Hepatocyte (in vitro differentiated cells): ENCODE measurements at regions not wholly inside any gene's neighbourhood (a gene's known extent, or its start where the extent isn't known, plus 50 kb on each side); places are given as distances from the start of the nearest gene placed in this dataset.

Source experiments
- DNase-seq: peaks from one replicate; pipeline ENCODE4 v3.0.0-alpha.2; 2016; ENCODE audit warnings: low spot score
- H2AFZ ChIP-seq: fragments of 200-600 bp; sonication (generic); 2 replicates; pipeline ENCODE4 v1.6.0; 2016; ENCODE audit warnings: antibody characterized with exemption, mild to moderate bottlenecking
- H3K27ac ChIP-seq: fragments of 200-600 bp; sonication (generic); 2 replicates; pipeline ENCODE4 v1.5.1; 2016; ENCODE audit warnings: mild to moderate bottlenecking
- H3K27me3 ChIP-seq: fragments of 200-600 bp; sonication (generic); 2 replicates; pipeline ENCODE4 v1.6.1; 2016
- H3K36me3 ChIP-seq: fragments of 200-600 bp; sonication (generic); replicated peaks from 2 replicates; pipeline ENCODE4 v1.5.1; 2016; ENCODE audit warnings: low read depth; ENCODE audit not compliant: insufficient read depth
- H3K4me1 ChIP-seq: fragments of 200-600 bp; sonication (generic); 2 replicates; pipeline ENCODE4 v1.5.1; 2016; ENCODE audit warnings: mild to moderate bottlenecking, moderate library complexity; ENCODE audit not compliant: insufficient read depth
- H3K4me2 ChIP-seq: fragments of 200-600 bp; sonication (generic); 2 replicates; pipeline ENCODE4 v1.6.0; 2016
- H3K4me3 ChIP-seq: fragments of 200-600 bp; sonication (generic); 2 replicates; pipeline ENCODE4 v1.5.1; 2016; ENCODE audit warnings: mild to moderate bottlenecking
- H3K79me2 ChIP-seq: fragments of 200-600 bp; sonication (generic); 2 replicates; pipeline ENCODE4 v1.6.0; 2017; ENCODE audit warnings: mild to moderate bottlenecking
- H3K9me2 ChIP-seq: fragments of 200-600 bp; sonication (generic); replicated peaks from 2 replicates; pipeline ENCODE4 v1.6.0; 2017; ENCODE audit warnings: mild to moderate bottlenecking; ENCODE audit not compliant: insufficient read depth
- H3K9me3 ChIP-seq: fragments of 200-600 bp; sonication (generic); 2 replicates; pipeline ENCODE4 v1.5.1; 2016; ENCODE audit warnings: low read depth, mild to moderate bottlenecking
- H4K20me1 ChIP-seq: fragments of 200-600 bp; sonication (generic); 2 replicates; pipeline ENCODE4 v1.6.0; 2016; ENCODE audit warnings: mild to moderate bottlenecking; ENCODE audit not compliant: insufficient read depth, poor library complexity, severe bottlenecking
- EZH2 ChIP-seq: fragments of 200-600 bp; sonication (generic); IDR thresholded peaks from 2 replicates; pipeline ENCODE4 v1.6.1; 2016; ENCODE audit warnings: antibody characterized with exemption, mild to moderate bottlenecking, borderline replicate concordance
- EZH2phosphoT487 ChIP-seq: fragments of 200-600 bp; sonication (generic); IDR thresholded peaks from one replicate; pipeline ENCODE4 v1.6.1; 2018; ENCODE audit warnings: antibody characterized with exemption, mild to moderate bottlenecking, low read depth, moderate library complexity; ENCODE audit not compliant: unreplicated experiment, severe bottlenecking
- WGBS: methylation state at CpG from one replicate; pipeline ENCODE4 v1.1.6; 2016; ENCODE audit warnings: low lambda C conversion rate; ENCODE audit errors: missing lambda C conversion rate; 5-methylcytosine and 5-hydroxymethylcytosine counted together
- TF ChIP-seq, protein P1 (sequence below): fragments of 200-600 bp; sonication (generic); IDR thresholded peaks from 2 replicates; pipeline ENCODE4 v1.5.1; 2016; ENCODE audit warnings: antibody characterized with exemption, mild to moderate bottlenecking; ENCODE audit not compliant: poor library complexity

DNA sequence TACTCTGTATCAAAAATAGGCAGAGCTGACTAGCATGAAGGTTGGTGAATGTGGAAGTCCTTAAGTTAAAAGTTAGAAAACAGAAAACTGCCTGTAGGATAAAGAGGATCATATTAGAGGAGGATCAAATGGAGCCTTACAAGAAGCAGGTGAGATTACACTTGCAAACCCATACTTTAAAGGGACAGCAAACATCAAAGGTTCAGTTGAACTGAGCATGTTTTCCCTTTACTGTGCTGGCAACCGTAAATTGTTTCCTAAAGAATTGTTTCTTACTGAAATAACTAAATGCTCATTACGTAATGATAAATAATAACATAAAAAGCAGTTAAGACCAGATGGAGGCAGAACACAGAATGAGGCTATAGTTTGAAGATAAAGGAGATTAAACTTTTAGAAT is 465.3 kb upstream of the FTMT start:
- H3K4me1 ChIP-seq: no peaks in the 10 kb centered on the region
- no peak overlapping the region for H3K4me3 ChIP-seq
- H3K9me3 ChIP-seq: no peaks in the 10 kb centered on the region
- H3K79me2 ChIP-seq: no peaks in the 10 kb centered on the region
- H2AFZ ChIP-seq: no peak overlapping the region
- no peaks in the 10 kb centered on the region for H3K27me3 ChIP-seq
- no peak for TF ChIP-seq EZH2
- TF ChIP-seq, protein P1, sequence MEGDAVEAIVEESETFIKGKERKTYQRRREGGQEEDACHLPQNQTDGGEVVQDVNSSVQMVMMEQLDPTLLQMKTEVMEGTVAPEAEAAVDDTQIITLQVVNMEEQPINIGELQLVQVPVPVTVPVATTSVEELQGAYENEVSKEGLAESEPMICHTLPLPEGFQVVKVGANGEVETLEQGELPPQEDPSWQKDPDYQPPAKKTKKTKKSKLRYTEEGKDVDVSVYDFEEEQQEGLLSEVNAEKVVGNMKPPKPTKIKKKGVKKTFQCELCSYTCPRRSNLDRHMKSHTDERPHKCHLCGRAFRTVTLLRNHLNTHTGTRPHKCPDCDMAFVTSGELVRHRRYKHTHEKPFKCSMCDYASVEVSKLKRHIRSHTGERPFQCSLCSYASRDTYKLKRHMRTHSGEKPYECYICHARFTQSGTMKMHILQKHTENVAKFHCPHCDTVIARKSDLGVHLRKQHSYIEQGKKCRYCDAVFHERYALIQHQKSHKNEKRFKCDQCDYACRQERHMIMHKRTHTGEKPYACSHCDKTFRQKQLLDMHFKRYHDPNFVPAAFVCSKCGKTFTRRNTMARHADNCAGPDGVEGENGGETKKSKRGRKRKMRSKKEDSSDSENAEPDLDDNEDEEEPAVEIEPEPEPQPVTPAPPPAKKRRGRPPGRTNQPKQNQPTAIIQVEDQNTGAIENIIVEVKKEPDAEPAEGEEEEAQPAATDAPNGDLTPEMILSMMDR: no peak
- TF ChIP-seq EZH2phosphoT487: no peak
- no peaks in the 10 kb centered on the region for H3K9me2 ChIP-seq
- no peak overlapping the region for H3K27ac ChIP-seq
- H3K4me2 ChIP-seq: no peak overlapping the region
- no peaks in the 10 kb centered on the region for H3K36me3 ChIP-seq
- DNase-seq: no peak
- no peaks in the 10 kb centered on the region for H4K20me1 ChIP-seq
- 58% methylated on average over 2 of the region's 2 CpGs for WGBS

DNA sequence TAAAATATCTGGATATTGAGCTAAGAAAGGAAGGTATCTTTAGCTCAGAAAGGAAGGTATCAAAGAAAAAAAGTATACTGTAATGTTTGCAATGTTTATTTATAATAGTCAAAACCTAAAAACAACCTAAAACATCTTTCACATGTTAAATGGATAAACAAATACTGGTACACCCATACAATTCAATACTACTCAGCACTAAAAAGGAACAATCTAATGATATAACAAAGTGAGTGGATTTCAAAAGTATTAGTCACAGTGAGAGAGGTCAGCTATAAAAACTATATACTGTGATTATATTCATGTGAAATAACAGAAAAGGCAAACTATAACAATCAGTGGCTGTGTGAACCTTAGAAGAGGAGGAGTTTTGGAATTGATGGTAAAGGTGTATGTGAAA is 455.0 kb upstream of the FTMT start:
- no peak overlapping the region for H2AFZ ChIP-seq
- H3K27ac ChIP-seq: no peak overlapping the region
- H3K4me3 ChIP-seq: no peak overlapping the region
- no peaks in the 10 kb centered on the region for H3K4me1 ChIP-seq
- H3K9me2 ChIP-seq: no peaks in the 10 kb centered on the region
- TF ChIP-seq, protein P1: no peak
- TF ChIP-seq EZH2 (no peak), EZH2phosphoT487 (no peak)
- no peaks in the 10 kb centered on the region for H3K79me2 ChIP-seq
- no peak overlapping the region for H3K4me2 ChIP-seq
- no peaks in the 10 kb centered on the region for H4K20me1 ChIP-seq
- no peaks in the 10 kb centered on the region for H3K36me3 ChIP-seq
- H3K27me3 ChIP-seq: no peaks in the 10 kb centered on the region
- no peak for DNase-seq
- H3K9me3 ChIP-seq: no peaks in the 10 kb centered on the region

DNA sequence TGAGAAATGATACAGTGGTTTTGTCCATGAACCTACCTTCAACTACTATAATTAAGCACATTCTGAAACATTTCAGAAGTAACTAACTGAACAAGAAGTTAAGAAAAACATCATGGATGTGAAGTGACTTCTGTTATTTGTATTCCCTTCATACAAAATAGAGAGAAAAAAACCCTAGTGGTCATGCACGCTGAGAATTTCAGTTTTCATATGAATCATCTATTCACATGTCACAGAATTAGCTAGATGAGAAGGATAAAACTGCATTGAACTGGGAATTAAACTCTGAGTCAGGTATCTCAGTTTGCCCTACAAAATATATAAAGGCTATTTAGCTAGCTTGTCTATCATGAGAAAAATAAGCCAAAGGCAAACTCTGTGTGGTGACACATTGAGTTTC is 451.8 kb upstream of the FTMT start:
- H4K20me1 ChIP-seq: no peaks in the 10 kb centered on the region
- H3K79me2 ChIP-seq: no peaks in the 10 kb centered on the region
- H3K9me3 ChIP-seq: no peaks in the 10 kb centered on the region
- no peak overlapping the region for H2AFZ ChIP-seq
- DNase-seq: no peak
- H3K27ac ChIP-seq: no peak overlapping the region
- H3K9me2 ChIP-seq: no peaks in the 10 kb centered on the region
- TF ChIP-seq EZH2phosphoT487: no peak
- TF ChIP-seq, protein P1: no peak
- WGBS: 82% methylated on average over 1 of the region's 1 CpG
- no peaks in the 10 kb centered on the region for H3K36me3 ChIP-seq
- no peak overlapping the region for H3K4me3 ChIP-seq
- no peak overlapping the region for H3K4me2 ChIP-seq
- no peaks in the 10 kb centered on the region for H3K4me1 ChIP-seq
- H3K27me3 ChIP-seq: no peaks in the 10 kb centered on the region

DNA sequence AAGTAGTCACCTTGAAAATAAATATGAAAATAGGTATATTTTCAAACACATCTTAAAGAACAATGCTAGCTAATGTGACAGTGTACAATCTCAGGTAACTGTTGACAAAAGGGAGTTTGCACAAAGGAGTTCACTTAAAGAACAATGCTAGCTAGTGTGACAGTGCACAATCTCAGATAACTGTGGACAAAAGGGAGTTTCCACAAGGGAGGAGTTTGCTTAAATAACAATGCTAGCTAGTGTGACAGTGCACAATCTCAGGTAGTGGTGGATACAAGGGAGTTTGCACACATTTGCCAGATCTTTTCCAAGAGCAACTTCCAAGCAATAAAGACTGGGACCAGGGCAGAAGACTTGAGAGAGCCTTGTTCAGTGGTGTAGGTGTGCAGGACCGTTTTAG is 442.9 kb upstream of the FTMT start:
- no peak for TF ChIP-seq EZH2
- TF ChIP-seq EZH2phosphoT487: no peak
- TF ChIP-seq, protein P1: no peak
- no peak for DNase-seq
- 57% methylated on average over 1 of the region's 1 CpG for WGBS
- Histone ChIP-seq H3K4me2 (no peak overlapping the region), H3K9me2 (no peaks in the 10 kb centered on the region), H4K20me1 (no peaks in the 10 kb centered on the region), H3K36me3 (no peaks in the 10 kb centered on the region), H3K27me3 (no peaks in the 10 kb centered on the region), H3K4me1 (no peaks in the 10 kb centered on the region), H3K4me3 (no peak overlapping the region), H3K79me2 (no peaks in the 10 kb centered on the region), H3K27ac (no peak overlapping the region), H2AFZ (no peak overlapping the region), H3K9me3 (no peaks in the 10 kb centered on the region)
